SK-N-SH (cell line): ENCODE measurements at regions not wholly inside any gene's neighbourhood (a gene's known extent, or its start where the extent isn't known, plus 50 kb on each side); places are given as distances from the start of the nearest gene placed in this dataset.

ENCODE experiments used
- ELF1 ChIP-seq: IDR thresholded peaks from 2 replicates; pipeline ENCODE4 v1.4.0; 2012
- EP300 ChIP-seq, 2 experiments: IDR thresholded peaks; 2 replicates each; pipeline versions ENCODE4 v1.4.0 to v1.6.1; 2012; ENCODE audit warnings: borderline replicate concordance in 1 of 2, low read depth in 1 of 2, low read length in 1 of 2
- EZH2phosphoT487 ChIP-seq: fragments of 200-600 bp; sonication (generic); IDR thresholded peaks from 2 replicates; pipeline ENCODE4 v1.6.1; 2017; ENCODE audit warnings: low read depth, mixed run types, mild to moderate bottlenecking, antibody characterized with exemption, moderate library complexity, borderline replicate concordance
- NFIC ChIP-seq: IDR thresholded peaks from 2 replicates; pipeline ENCODE4 v1.4.0; 2012; ENCODE audit warnings: borderline replicate concordance
- RAD21 ChIP-seq: IDR thresholded peaks from 2 replicates; pipeline ENCODE4 v1.6.1; 2012; ENCODE audit warnings: mild to moderate bottlenecking, low read length
- RFX5 ChIP-seq: IDR thresholded peaks from 2 replicates; pipeline ENCODE4 v1.6.1; 2012; ENCODE audit warnings: mild to moderate bottlenecking, improper control_type of control experiment, low read length
- RXRA ChIP-seq: IDR thresholded peaks from 2 replicates; pipeline ENCODE4 v1.4.0; 2012; ENCODE audit warnings: low read depth, mild to moderate bottlenecking, borderline replicate concordance
- SIN3A ChIP-seq: IDR thresholded peaks from 2 replicates; pipeline ENCODE4 v1.6.1; 2012; ENCODE audit warnings: low read depth, mild to moderate bottlenecking, low read length, moderate library complexity, borderline replicate concordance
- TAF1 ChIP-seq: IDR thresholded peaks from 2 replicates; pipeline ENCODE4 v1.6.1; 2012; ENCODE audit warnings: low read depth, mild to moderate bottlenecking, low read length, moderate library complexity, borderline replicate concordance
- YY1 ChIP-seq: IDR thresholded peaks from 2 replicates; pipeline ENCODE4 v1.4.0; 2012; ENCODE audit warnings: low read depth, mild to moderate bottlenecking
- TF ChIP-seq, protein P1 (sequence below): IDR thresholded peaks from 2 replicates; pipeline ENCODE4 v1.4.0; 2012; ENCODE audit warnings: low read depth, borderline replicate concordance
- TF ChIP-seq, protein P2 (sequence below): fragments of 200-600 bp; sonication (generic); IDR thresholded peaks from 2 replicates; pipeline ENCODE4 v1.6.1; 2017; ENCODE audit warnings: antibody characterized with exemption, mild to moderate bottlenecking, moderate library complexity

DNA sequence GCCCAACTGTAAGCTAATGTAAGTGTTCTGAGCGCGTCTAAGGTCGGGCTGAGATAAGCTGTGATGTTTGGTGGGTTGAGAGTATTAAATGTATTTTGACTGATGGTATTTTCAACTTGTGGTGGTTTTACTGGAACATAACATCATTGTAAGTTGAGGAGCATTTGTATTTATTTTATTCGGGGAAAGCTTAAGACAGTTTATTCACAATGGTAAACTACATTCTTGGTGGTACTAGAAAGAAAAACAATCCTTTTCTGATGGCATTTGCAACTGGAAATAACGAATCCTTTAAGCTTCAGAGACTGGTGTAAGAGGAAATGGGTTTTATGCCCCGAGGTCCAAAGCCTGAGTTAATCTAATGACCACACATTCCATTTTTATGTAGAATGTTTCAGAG lies 283.3 kb upstream of the NETO1 start:
- TF ChIP-seq RXRA (no peak), NFIC (no peak), RAD21 (no peak), ELF1 (no peak), EP300 (IDR thresholded peaks at IDR 0.05; ENCODE audit: borderline replicate concordance in 1 of 2, low read depth in 1 of 2, low read length in 1 of 2) (no peak), RFX5 (no peak), YY1 (no peak), TAF1 (no peak), EZH2phosphoT487 (no peak), SIN3A (no peak)
- TF ChIP-seq, protein P1, sequence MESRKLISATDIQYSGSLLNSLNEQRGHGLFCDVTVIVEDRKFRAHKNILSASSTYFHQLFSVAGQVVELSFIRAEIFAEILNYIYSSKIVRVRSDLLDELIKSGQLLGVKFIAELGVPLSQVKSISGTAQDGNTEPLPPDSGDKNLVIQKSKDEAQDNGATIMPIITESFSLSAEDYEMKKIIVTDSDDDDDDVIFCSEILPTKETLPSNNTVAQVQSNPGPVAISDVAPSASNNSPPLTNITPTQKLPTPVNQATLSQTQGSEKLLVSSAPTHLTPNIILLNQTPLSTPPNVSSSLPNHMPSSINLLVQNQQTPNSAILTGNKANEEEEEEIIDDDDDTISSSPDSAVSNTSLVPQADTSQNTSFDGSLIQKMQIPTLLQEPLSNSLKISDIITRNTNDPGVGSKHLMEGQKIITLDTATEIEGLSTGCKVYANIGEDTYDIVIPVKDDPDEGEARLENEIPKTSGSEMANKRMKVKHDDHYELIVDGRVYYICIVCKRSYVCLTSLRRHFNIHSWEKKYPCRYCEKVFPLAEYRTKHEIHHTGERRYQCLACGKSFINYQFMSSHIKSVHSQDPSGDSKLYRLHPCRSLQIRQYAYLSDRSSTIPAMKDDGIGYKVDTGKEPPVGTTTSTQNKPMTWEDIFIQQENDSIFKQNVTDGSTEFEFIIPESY = no peak
- TF ChIP-seq, protein P2, sequence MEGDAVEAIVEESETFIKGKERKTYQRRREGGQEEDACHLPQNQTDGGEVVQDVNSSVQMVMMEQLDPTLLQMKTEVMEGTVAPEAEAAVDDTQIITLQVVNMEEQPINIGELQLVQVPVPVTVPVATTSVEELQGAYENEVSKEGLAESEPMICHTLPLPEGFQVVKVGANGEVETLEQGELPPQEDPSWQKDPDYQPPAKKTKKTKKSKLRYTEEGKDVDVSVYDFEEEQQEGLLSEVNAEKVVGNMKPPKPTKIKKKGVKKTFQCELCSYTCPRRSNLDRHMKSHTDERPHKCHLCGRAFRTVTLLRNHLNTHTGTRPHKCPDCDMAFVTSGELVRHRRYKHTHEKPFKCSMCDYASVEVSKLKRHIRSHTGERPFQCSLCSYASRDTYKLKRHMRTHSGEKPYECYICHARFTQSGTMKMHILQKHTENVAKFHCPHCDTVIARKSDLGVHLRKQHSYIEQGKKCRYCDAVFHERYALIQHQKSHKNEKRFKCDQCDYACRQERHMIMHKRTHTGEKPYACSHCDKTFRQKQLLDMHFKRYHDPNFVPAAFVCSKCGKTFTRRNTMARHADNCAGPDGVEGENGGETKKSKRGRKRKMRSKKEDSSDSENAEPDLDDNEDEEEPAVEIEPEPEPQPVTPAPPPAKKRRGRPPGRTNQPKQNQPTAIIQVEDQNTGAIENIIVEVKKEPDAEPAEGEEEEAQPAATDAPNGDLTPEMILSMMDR = no peak
